HEK293 (cell line): ENCODE measurements at regions not wholly inside any gene's neighbourhood (a gene's known extent, or its start where the extent isn't known, plus 50 kb on each side); places are given as distances from the start of the nearest gene placed in this dataset.
A peak's percentile ranks its signal among the peaks of the same experiment; 100 is the strongest.

Experiments
- CTCF ChIA-PET: fragments of 350-600 bp; formaldehyde crosslinking; extraction: SDS; loops from one replicate; lab custom pipeline; 2021; ENCODE audit warnings: antibody characterized with exemption; lab: Yijun Ruan, JAX
- POLR2A ChIA-PET: fragments of 300-600 bp; formaldehyde crosslinking; extraction: SDS; loops from one replicate; lab custom pipeline; 2020; ENCODE audit warnings: antibody characterized with exemption, inconsistent platforms; lab: Yijun Ruan, JAX
- H3K27ac ChIP-seq: fragments of 200-500 bp; sonication (Bioruptor generic); 2 replicates; pipeline ENCODE4 v1.5.1; 2014; ENCODE audit warnings: low read depth, low read length, control low read depth, inconsistent platforms; ENCODE audit errors: extremely low read depth
- H3K36me3 ChIP-seq, 2 experiments: fragments of 200-500 bp in 1 of 2; sonication (Bioruptor generic) in 1 of 2; 1 replicate in 1 of 2; 2 replicates in 1 of 2; pipeline ENCODE4 v1.5.1; 2014 to 2017; ENCODE audit warnings: inconsistent platforms in 2 of 2, low read length in 2 of 2; ENCODE audit not compliant: control insufficient read depth in 2 of 2, insufficient read depth in 1 of 2
- H3K4me1 ChIP-seq: fragments of 200-500 bp; sonication (Bioruptor generic); 2 replicates; pipeline ENCODE4 v1.5.1; 2014; ENCODE audit warnings: mild to moderate bottlenecking, low read length, inconsistent platforms; ENCODE audit not compliant: control insufficient read depth, insufficient read depth
- H3K4me3 ChIP-seq: 2 replicates; pipeline ENCODE4 v1.5.1; 2011; ENCODE audit warnings: low read depth, mild to moderate bottlenecking, control low read depth, low read length, moderate library complexity
- H3K9me3 ChIP-seq: fragments of 200-500 bp; sonication (Bioruptor generic); 2 replicates; pipeline ENCODE4 v1.5.1; 2014; ENCODE audit warnings: low read depth, low read length, inconsistent platforms; ENCODE audit not compliant: control insufficient read depth, insufficient read depth
- FEZF1 ChIP-seq: fragments of 450-650 bp; formaldehyde crosslinking; IDR thresholded peaks from 2 replicates; pipeline ENCODE4 v1.5.1; 2016; ENCODE audit warnings: missing biosample characterization, missing genetic modification characterization
- GLI2 ChIP-seq: fragments of 450-650 bp; formaldehyde crosslinking; IDR thresholded peaks from 2 replicates; pipeline ENCODE4; 2017; ENCODE audit warnings: missing biosample characterization, missing genetic modification characterization, low read depth, borderline replicate concordance
- GLIS1 ChIP-seq: fragments of 450-650 bp; formaldehyde crosslinking; IDR thresholded peaks from 2 replicates; pipeline ENCODE4 v1.5.1; 2016; ENCODE audit warnings: missing biosample characterization, missing genetic modification characterization
- HOXA7 ChIP-seq: sonication (generic); formaldehyde crosslinking; IDR thresholded peaks from 2 replicates; pipeline ENCODE4 v1.8.1; 2022; ENCODE audit warnings: missing genetic modification reagents, borderline replicate concordance
- HOXC10 ChIP-seq: sonication (generic); formaldehyde crosslinking; IDR thresholded peaks from 2 replicates; pipeline ENCODE4 v1.8.1; 2023; ENCODE audit warnings: mild to moderate bottlenecking, missing genetic modification reagents
- HOXD13 ChIP-seq: sonication (generic); formaldehyde crosslinking; IDR thresholded peaks from 2 replicates; pipeline ENCODE4 v1.8.0; 2022; ENCODE audit warnings: missing genetic modification reagents, borderline replicate concordance
- PRDM6 ChIP-seq: fragments of 450-650 bp; formaldehyde crosslinking; IDR thresholded peaks from 2 replicates; pipeline ENCODE4 v1.5.1; 2017; ENCODE audit warnings: missing biosample characterization, missing genetic modification characterization
- SCRT1 ChIP-seq: fragments of 450-650 bp; formaldehyde crosslinking; IDR thresholded peaks from 2 replicates; pipeline ENCODE4 v1.5.1; 2016; ENCODE audit warnings: missing biosample characterization, missing genetic modification characterization, borderline replicate concordance
- TCF7L2 ChIP-seq: IDR thresholded peaks from 2 replicates; pipeline ENCODE4 v1.6.1; 2011; ENCODE audit warnings: low read depth, mild to moderate bottlenecking, inconsistent platforms, low read length, moderate library complexity, borderline replicate concordance
- ZNF121 ChIP-seq: fragments of 450-650 bp; formaldehyde crosslinking; IDR thresholded peaks from 2 replicates; pipeline ENCODE4 v1.5.1; 2016; ENCODE audit warnings: missing biosample characterization, missing genetic modification characterization
- ZNF2 ChIP-seq: fragments of 450-650 bp; formaldehyde crosslinking; IDR thresholded peaks from 2 replicates; pipeline ENCODE4 v1.5.1; 2016; ENCODE audit warnings: missing biosample characterization, missing genetic modification characterization
- ZNF211 ChIP-seq: fragments of 450-650 bp; formaldehyde crosslinking; IDR thresholded peaks from 2 replicates; pipeline ENCODE4 v1.5.1; 2016; ENCODE audit warnings: low read depth, missing biosample characterization, missing genetic modification characterization
- ZNF23 ChIP-seq: fragments of 450-650 bp; formaldehyde crosslinking; IDR thresholded peaks from 2 replicates; pipeline ENCODE4 v1.5.1; 2016; ENCODE audit warnings: missing biosample characterization, missing genetic modification characterization, borderline replicate concordance
- ZNF548 ChIP-seq: fragments of 450-650 bp; formaldehyde crosslinking; IDR thresholded peaks from 2 replicates; pipeline ENCODE4 v1.5.1; 2016; ENCODE audit warnings: missing biosample characterization, missing genetic modification characterization
- ZNF558 ChIP-seq: fragments of 450-650 bp; formaldehyde crosslinking; IDR thresholded peaks from 2 replicates; pipeline ENCODE4 v1.5.1; 2016; ENCODE audit warnings: missing biosample characterization, missing genetic modification characterization
- ZNF561 ChIP-seq: fragments of 450-650 bp; IDR thresholded peaks from 2 replicates; pipeline ENCODE4 v1.5.1; 2018; ENCODE audit warnings: missing biosample characterization, missing genetic modification characterization, borderline replicate concordance
- ZNF610 ChIP-seq: fragments of 450-650 bp; formaldehyde crosslinking; IDR thresholded peaks from 2 replicates; pipeline ENCODE4 v1.5.1; 2016; ENCODE audit warnings: missing biosample characterization, missing genetic modification characterization, borderline replicate concordance
- ZNF621 ChIP-seq: fragments of 450-650 bp; formaldehyde crosslinking; IDR thresholded peaks from 2 replicates; pipeline ENCODE4 v1.5.1; 2017; ENCODE audit warnings: missing biosample characterization, missing genetic modification characterization
- ZNF660 ChIP-seq: fragments of 450-650 bp; IDR thresholded peaks from 2 replicates; pipeline ENCODE4 v1.5.1; 2018; ENCODE audit warnings: missing biosample characterization, mild to moderate bottlenecking, missing genetic modification characterization
- ZNF785 ChIP-seq: fragments of 450-650 bp; formaldehyde crosslinking; IDR thresholded peaks from 2 replicates; pipeline ENCODE4 v1.5.1; 2016; ENCODE audit warnings: missing biosample characterization, missing genetic modification characterization
- ZSCAN16 ChIP-seq: fragments of 450-650 bp; formaldehyde crosslinking; IDR thresholded peaks from 2 replicates; pipeline ENCODE4 v1.5.1; 2016; ENCODE audit warnings: missing biosample characterization, missing genetic modification characterization
- ZXDB ChIP-seq: fragments of 450-650 bp; formaldehyde crosslinking; IDR thresholded peaks from 2 replicates; pipeline ENCODE4 v1.5.1; 2016; ENCODE audit warnings: missing biosample characterization, missing genetic modification characterization
- TF ChIP-seq, protein P1 (sequence below): fragments of 450-650 bp; formaldehyde crosslinking; IDR thresholded peaks from 2 replicates; pipeline ENCODE4 v1.5.1; 2016; ENCODE audit warnings: missing biosample characterization, missing genetic modification characterization
- TF ChIP-seq, protein P2 (sequence below): fragments of 450-650 bp; formaldehyde crosslinking; IDR thresholded peaks from 2 replicates; pipeline ENCODE4 v1.5.1; 2016; ENCODE audit warnings: missing biosample characterization, missing genetic modification characterization
- TF ChIP-seq, protein P3 (sequence below): fragments of 450-650 bp; formaldehyde crosslinking; IDR thresholded peaks from 2 replicates; pipeline ENCODE4 v1.5.0; 2017; ENCODE audit warnings: missing biosample characterization, missing genetic modification characterization, borderline replicate concordance
- TF ChIP-seq, protein P4 (sequence below): fragments of 450-650 bp; formaldehyde crosslinking; IDR thresholded peaks from 2 replicates; pipeline ENCODE4 v1.5.1; 2017; ENCODE audit warnings: missing biosample characterization, mild to moderate bottlenecking, missing genetic modification characterization, moderate library complexity
- TF ChIP-seq, protein P5 (sequence below): fragments of 450-650 bp; formaldehyde crosslinking; IDR thresholded peaks from 2 replicates; pipeline ENCODE4 v1.5.1; 2017; ENCODE audit warnings: missing biosample characterization, missing genetic modification characterization

DNA sequence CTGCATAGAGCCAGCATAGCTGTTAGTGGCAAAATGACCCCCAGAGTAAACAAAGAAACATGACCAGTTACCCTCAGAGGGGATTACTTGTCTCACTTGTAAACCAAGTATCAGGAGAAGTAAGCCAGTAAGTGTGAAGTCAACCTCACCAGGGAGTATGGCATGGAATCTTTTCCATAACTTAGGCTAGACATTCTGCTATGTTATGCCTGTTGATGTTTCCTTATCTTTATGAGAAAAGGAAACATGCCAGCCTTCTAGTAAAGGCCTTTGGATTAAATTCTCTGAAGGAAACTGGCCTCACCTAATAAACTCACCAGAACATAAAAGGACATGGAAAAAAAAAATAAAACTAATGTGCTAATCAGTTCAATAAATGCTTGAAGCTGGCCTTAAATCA lies 87.7 kb downstream of the SEM1 start (continued):
- TF ChIP-seq PRDM6 (tag by site-specific recombination) (peak; percentile 88), ZSCAN16 (peak; percentile 26; the same call in 1 of the 2 replicates), ZNF23 (tag by site-specific recombination) (no peak), ZXDB (tag by site-specific recombination) (peak; percentile 95), ZNF610 (tag by site-specific recombination) (peak; percentile 53; the same call in 1 of the 2 replicates), ZNF785 (no peak), FEZF1 (tag by site-specific recombination) (peak; percentile 100), ZNF561 (tag by site-specific recombination) (peak; percentile 92), GLI2 (tag by site-specific recombination) (peak; percentile 65; the same call in 1 of the 2 replicates), ZNF2 (tag by site-specific recombination) (no peak), HOXD13 (peak; percentile 81), ZNF548 (tag by site-specific recombination) (no peak), GLIS1 (tag by site-specific recombination) (0 out of 2 replicates have a peak, but pooled peaks have one; percentile 14), ZNF121 (tag by site-specific recombination) (0 out of 2 replicates have a peak, but pooled peaks have one; percentile 13), HOXA7 (CRISPR knock-in tag) (no peak), HOXC10 (no peak), TCF7L2 (no peak; the same call in 1 of the 2 replicates)
- TF ChIP-seq, protein P1, sequence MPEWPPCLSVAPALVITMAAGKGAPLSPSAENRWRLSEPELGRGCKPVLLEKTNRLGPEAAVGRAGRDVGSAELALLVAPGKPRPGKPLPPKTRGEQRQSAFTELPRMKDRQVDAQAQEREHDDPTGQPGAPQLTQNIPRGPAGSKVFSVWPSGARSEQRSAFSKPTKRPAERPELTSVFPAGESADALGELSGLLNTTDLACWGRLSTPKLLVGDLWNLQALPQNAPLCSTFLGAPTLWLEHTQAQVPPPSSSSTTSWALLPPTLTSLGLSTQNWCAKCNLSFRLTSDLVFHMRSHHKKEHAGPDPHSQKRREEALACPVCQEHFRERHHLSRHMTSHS (tag by site-specific recombination), result peak; percentile 76; the same call in 1 of the 2 replicates

GRCh38 chr7:96614154-96614867 lies 95.3 kb downstream of the SEM1 start:
- TF ChIP-seq ZNF211 (tag by site-specific recombination) (no peak), SCRT1 (tag by site-specific recombination) (no peak), ZNF660 (tag by site-specific recombination) (no peak), ZNF621 (tag by site-specific recombination) (no peak), ZNF558 (tag by site-specific recombination) (no peak)
- TF ChIP-seq, protein P2, sequence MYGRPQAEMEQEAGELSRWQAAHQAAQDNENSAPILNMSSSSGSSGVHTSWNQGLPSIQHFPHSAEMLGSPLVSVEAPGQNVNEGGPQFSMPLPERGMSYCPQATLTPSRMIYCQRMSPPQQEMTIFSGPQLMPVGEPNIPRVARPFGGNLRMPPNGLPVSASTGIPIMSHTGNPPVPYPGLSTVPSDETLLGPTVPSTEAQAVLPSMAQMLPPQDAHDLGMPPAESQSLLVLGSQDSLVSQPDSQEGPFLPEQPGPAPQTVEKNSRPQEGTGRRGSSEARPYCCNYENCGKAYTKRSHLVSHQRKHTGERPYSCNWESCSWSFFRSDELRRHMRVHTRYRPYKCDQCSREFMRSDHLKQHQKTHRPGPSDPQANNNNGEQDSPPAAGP (tag by site-specific recombination), result no peak
- TF ChIP-seq, protein P3, sequence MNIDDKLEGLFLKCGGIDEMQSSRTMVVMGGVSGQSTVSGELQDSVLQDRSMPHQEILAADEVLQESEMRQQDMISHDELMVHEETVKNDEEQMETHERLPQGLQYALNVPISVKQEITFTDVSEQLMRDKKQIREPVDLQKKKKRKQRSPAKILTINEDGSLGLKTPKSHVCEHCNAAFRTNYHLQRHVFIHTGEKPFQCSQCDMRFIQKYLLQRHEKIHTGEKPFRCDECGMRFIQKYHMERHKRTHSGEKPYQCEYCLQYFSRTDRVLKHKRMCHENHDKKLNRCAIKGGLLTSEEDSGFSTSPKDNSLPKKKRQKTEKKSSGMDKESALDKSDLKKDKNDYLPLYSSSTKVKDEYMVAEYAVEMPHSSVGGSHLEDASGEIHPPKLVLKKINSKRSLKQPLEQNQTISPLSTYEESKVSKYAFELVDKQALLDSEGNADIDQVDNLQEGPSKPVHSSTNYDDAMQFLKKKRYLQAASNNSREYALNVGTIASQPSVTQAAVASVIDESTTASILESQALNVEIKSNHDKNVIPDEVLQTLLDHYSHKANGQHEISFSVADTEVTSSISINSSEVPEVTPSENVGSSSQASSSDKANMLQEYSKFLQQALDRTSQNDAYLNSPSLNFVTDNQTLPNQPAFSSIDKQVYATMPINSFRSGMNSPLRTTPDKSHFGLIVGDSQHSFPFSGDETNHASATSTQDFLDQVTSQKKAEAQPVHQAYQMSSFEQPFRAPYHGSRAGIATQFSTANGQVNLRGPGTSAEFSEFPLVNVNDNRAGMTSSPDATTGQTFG (tag by site-specific recombination), result no peak
- TF ChIP-seq, protein P4, sequence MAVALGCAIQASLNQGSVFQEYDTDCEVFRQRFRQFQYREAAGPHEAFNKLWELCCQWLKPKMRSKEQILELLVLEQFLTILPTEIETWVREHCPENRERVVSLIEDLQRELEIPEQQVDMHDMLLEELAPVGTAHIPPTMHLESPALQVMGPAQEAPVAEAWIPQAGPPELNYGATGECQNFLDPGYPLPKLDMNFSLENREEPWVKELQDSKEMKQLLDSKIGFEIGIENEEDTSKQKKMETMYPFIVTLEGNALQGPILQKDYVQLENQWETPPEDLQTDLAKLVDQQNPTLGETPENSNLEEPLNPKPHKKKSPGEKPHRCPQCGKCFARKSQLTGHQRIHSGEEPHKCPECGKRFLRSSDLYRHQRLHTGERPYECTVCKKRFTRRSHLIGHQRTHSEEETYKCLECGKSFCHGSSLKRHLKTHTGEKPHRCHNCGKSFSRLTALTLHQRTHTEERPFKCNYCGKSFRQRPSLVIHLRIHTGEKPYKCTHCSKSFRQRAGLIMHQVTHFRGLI (tag by site-specific recombination), result no peak
- TF ChIP-seq, protein P5, sequence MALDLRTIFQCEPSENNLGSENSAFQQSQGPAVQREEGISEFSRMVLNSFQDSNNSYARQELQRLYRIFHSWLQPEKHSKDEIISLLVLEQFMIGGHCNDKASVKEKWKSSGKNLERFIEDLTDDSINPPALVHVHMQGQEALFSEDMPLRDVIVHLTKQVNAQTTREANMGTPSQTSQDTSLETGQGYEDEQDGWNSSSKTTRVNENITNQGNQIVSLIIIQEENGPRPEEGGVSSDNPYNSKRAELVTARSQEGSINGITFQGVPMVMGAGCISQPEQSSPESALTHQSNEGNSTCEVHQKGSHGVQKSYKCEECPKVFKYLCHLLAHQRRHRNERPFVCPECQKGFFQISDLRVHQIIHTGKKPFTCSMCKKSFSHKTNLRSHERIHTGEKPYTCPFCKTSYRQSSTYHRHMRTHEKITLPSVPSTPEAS (tag by site-specific recombination), result no peak
- no peak overlapping the region for H3K27ac ChIP-seq
- H3K4me3 ChIP-seq, result no peak overlapping the region
- H3K4me1 ChIP-seq, result no peaks in the 10 kb centered on the region
- ChIA-PET CTCF (no interaction called here), POLR2A (no interaction called here)
- H3K9me3 ChIP-seq, result no peaks in the 10 kb centered on the region
- no peaks in the 10 kb centered on the region for H3K36me3 ChIP-seq
